Caco-2 (cell line): ENCODE measurements at regions not wholly inside any gene's neighbourhood (a gene's known extent, or its start where the extent isn't known, plus 50 kb on each side); places are given as distances from the start of the nearest gene placed in this dataset.

Source experiments
- BruUV-seq: library from RNA; stranded (reverse); fragments of 400-500 nt; replicated peaks from 2 replicates; lab custom pipeline; 2021; lab: Mats Ljungman, UMichigan
- CTCF ChIA-PET: fragments of 300-600 bp; sonication (Branson Sonifier 250); formaldehyde crosslinking; loops from one replicate; lab custom pipeline; 2022; ENCODE audit warnings: antibody characterized with exemption; lab: Charles Lee
- POLR2A ChIA-PET: fragments of 300-600 bp; sonication (Branson Sonifier 250); formaldehyde crosslinking; loops from one replicate; lab custom pipeline; 2022; ENCODE audit warnings: antibody characterized with exemption; lab: Charles Lee
- DNase-seq, 2 experiments: peaks; one replicate each; pipeline versions ENCODE4 v3.0.0 to v3.0.0-alpha.2; 2020 to 2022
- H3K27me3 ChIP-seq: replicated peaks from 2 replicates; pipeline ENCODE4 v1.6.0; 2011; ENCODE audit warnings: low read length; ENCODE audit not compliant: control insufficient read depth, insufficient read depth
- H3K36me3 ChIP-seq: 2 replicates; pipeline ENCODE4 v1.5.1; 2011; ENCODE audit warnings: low read length; ENCODE audit not compliant: control insufficient read depth, insufficient read depth
- H3K4me1 ChIP-seq: fragments of 250-450 bp; sonication (Bioruptor Pico); 2 replicates; pipeline ENCODE4 v1.5.1; 2020; ENCODE audit warnings: mild to moderate bottlenecking
- H3K4me3 ChIP-seq: 2 replicates; pipeline ENCODE4 v1.5.1; 2011; ENCODE audit warnings: low read depth, mild to moderate bottlenecking, control low read depth, low read length
- H3K9me3 ChIP-seq: fragments of 250-450 bp; sonication (Bioruptor Pico); 2 replicates; pipeline ENCODE4 v1.5.1; 2020; ENCODE audit warnings: mild to moderate bottlenecking, moderate library complexity
- H3K27ac Mint-ChIP-seq: one replicate; pipeline ENCODE4 v1.8.0; 2022; ENCODE audit warnings: mixed read lengths; ENCODE audit not compliant: unreplicated experiment
- H3K27me3 Mint-ChIP-seq: one replicate; pipeline ENCODE4 v1.8.0; 2022; ENCODE audit warnings: mixed read lengths; ENCODE audit not compliant: insufficient read depth, unreplicated experiment
- H3K36me3 Mint-ChIP-seq: one replicate; pipeline ENCODE4 v1.8.0; 2022; ENCODE audit warnings: mild to moderate bottlenecking, mixed read lengths; ENCODE audit not compliant: insufficient read depth, unreplicated experiment
- H3K4me1 Mint-ChIP-seq: one replicate; pipeline ENCODE4 v1.8.0; 2022; ENCODE audit warnings: low read depth, mixed read lengths; ENCODE audit not compliant: unreplicated experiment
- H3K4me3 Mint-ChIP-seq: one replicate; pipeline ENCODE4 v1.8.0; 2022; ENCODE audit warnings: mild to moderate bottlenecking, moderate library complexity, mixed read lengths; ENCODE audit not compliant: unreplicated experiment
- H3K9me3 Mint-ChIP-seq: one replicate; pipeline ENCODE4 v1.8.0; 2022; ENCODE audit warnings: mixed read lengths; ENCODE audit not compliant: unreplicated experiment
- CTCF ChIP-seq, 2 experiments: fragments of 200-600 bp in 1 of 2; IDR thresholded peaks; 1 replicate in 1 of 2; 2 replicates in 1 of 2; pipeline versions ENCODE4 v1.5.1 to v1.8.0; 2011 to 2022; ENCODE audit warnings: antibody characterized with exemption in 1 of 2, control low read depth in 1 of 2, inconsistent platforms in 1 of 2, low read depth in 1 of 2, low read length in 1 of 2, mild to moderate bottlenecking in 1 of 2, moderate library complexity in 1 of 2; ENCODE audit not compliant: insufficient read depth in 1 of 2, severe bottlenecking in 1 of 2, unreplicated experiment in 1 of 2
- intact Hi-C: fragments of 100-400 bp; cut with micrococcal nuclease; formaldehyde crosslinking; loops from one replicate; pipeline ENCODE4 v1.10.0; 2022; ENCODE audit not compliant: unreplicated experiment

GRCh38 chr12:128178966-128179365 is 88.0 kb upstream of the TMEM132C start:
- POLR2A ChIA-PET, result no interaction called here
- H3K36me3 Mint-ChIP-seq, result no peaks in the 10 kb centered on the region
- H3K9me3 ChIP-seq, result no peaks in the 10 kb centered on the region
- no TSS peak for BruUV-seq
- intact Hi-C loops, result no loop called here
- no peak for DNase-seq
- H3K4me3 ChIP-seq, result no peak overlapping the region
- no peaks in the 10 kb centered on the region for H3K27me3 Mint-ChIP-seq
- CTCF ChIA-PET, result no interaction called here
- no peak for TF ChIP-seq CTCF (IDR thresholded peaks at IDR 0.05; ENCODE audit: insufficient read depth in 1 of 2, low read depth in 1 of 2, low read length in 1 of 2, severe bottlenecking in 1 of 2, unreplicated experiment in 1 of 2)
- H3K4me1 Mint-ChIP-seq, result no peaks in the 10 kb centered on the region
- H3K4me3 Mint-ChIP-seq, result no peak overlapping the region
- no peak overlapping the region for H3K27ac Mint-ChIP-seq
- H3K4me1 ChIP-seq, result no peaks in the 10 kb centered on the region
- peaks cover under 1% of the 10 kb centered on the region for H3K9me3 Mint-ChIP-seq
- H3K36me3 ChIP-seq, result no peaks in the 10 kb centered on the region
- H3K27me3 ChIP-seq, result no peaks in the 10 kb centered on the region

GRCh38 chr12:128180166-128180565 is 86.8 kb upstream of the TMEM132C start:
- Mint-ChIP-seq H3K27ac (no peak overlapping the region), H3K4me1 (no peaks in the 10 kb centered on the region), H3K4me3 (no peak overlapping the region), H3K27me3 (no peaks in the 10 kb centered on the region), H3K9me3 (no peaks in the 10 kb centered on the region), H3K36me3 (no peaks in the 10 kb centered on the region)
- CTCF ChIA-PET, result no interaction called here
- no peak for DNase-seq
- TF ChIP-seq CTCF (IDR thresholded peaks at IDR 0.05; ENCODE audit: insufficient read depth in 1 of 2, low read depth in 1 of 2, low read length in 1 of 2, severe bottlenecking in 1 of 2, unreplicated experiment in 1 of 2), result no peak
- Histone ChIP-seq H3K4me3 (no peak overlapping the region), H3K36me3 (no peaks in the 10 kb centered on the region), H3K27me3 (no peaks in the 10 kb centered on the region), H3K9me3 (no peaks in the 10 kb centered on the region), H3K4me1 (no peaks in the 10 kb centered on the region)
- intact Hi-C loops, result no loop called here
- no TSS peak for BruUV-seq
- POLR2A ChIA-PET, result no interaction called here

- Histone ChIP-seq H3K9me3 (no peaks in the 10 kb centered on the region), H3K36me3 (no peaks in the 10 kb centered on the region), H3K4me3 (no peak overlapping the region), H3K27me3 (no peaks in the 10 kb centered on the region), H3K4me1 (no peaks in the 10 kb centered on the region)
- BruUV-seq, result no TSS peak
- Mint-ChIP-seq H3K27me3 (no peaks in the 10 kb centered on the region), H3K4me1 (no peaks in the 10 kb centered on the region), H3K36me3 (no peaks in the 10 kb centered on the region), H3K9me3 (no peaks in the 10 kb centered on the region), H3K4me3 (no peak overlapping the region), H3K27ac (no peak overlapping the region)
- intact Hi-C loops, result no loop called here
- DNase-seq, result no peak
- ChIA-PET CTCF (no interaction called here), POLR2A (no interaction called here)
- no peak for TF ChIP-seq CTCF (IDR thresholded peaks at IDR 0.05; ENCODE audit: insufficient read depth in 1 of 2, low read depth in 1 of 2, low read length in 1 of 2, severe bottlenecking in 1 of 2, unreplicated experiment in 1 of 2)
These were observed 76.9 kb upstream of the TMEM132C start for GRCh38 chr12:128190052-128190451.
